Stimulated activated CD4-positive, alpha-beta T cell treated with anti-CD3 and anti-CD28 coated beads, Interleukin-12 subunit alpha, Interleukin-12 subunit beta, amount 100 ng/mL, for 48 hours (primary cell): ENCODE measurements at regions not wholly inside any gene's neighbourhood (a gene's known extent, or its start where the extent isn't known, plus 50 kb on each side); places are given as distances from the start of the nearest gene placed in this dataset.

Experiments
- DNase-seq, 3 donors: peaks; one replicate each; pipeline ENCODE4 v3.0.0-alpha.2; 2020; ENCODE audit warnings: low read depth in 2 of 3, low spot score in 1 of 3

DNA sequence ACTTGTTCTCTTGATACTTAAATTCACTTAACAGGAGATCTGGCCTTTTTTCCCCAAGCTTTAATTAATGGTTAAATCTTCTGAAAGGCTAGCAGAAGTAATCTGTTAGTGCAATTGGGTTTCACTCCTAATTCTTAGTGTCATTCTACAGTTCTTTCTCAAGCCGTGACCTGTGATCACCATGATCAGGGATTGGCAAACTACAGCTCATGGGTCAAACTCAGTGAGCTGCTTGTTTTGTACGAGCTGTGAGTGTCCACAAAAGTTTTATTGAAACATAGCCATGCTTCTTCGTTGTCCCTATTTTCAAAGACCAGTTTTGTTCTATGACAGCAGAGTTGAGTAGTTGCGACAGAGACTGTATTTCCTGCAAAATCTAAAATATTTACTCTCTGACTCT lies 109.4 kb upstream of the KCNJ15 start:
- no peak for DNase-seq

DNA sequence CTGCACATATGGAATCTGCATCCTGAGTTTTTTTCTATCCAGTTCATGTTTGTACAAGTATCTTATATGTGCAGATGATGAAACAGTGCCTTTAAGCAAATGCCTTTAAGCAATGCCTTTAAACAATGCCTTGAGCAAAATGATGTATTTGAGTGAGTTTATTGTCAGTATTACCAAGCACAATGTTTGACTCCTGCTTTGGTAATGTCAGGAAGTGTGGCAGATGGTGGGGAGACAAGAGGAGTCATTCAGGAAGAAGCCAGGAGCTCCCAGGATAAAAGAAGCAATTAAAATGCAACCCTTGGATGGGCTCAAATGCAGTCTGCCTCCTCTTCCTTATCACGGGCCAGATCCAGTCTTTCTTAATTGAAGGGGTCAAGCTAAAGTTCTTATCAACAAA lies 108.7 kb upstream of the KCNJ15 start:
- DNase-seq: no peak

DNA sequence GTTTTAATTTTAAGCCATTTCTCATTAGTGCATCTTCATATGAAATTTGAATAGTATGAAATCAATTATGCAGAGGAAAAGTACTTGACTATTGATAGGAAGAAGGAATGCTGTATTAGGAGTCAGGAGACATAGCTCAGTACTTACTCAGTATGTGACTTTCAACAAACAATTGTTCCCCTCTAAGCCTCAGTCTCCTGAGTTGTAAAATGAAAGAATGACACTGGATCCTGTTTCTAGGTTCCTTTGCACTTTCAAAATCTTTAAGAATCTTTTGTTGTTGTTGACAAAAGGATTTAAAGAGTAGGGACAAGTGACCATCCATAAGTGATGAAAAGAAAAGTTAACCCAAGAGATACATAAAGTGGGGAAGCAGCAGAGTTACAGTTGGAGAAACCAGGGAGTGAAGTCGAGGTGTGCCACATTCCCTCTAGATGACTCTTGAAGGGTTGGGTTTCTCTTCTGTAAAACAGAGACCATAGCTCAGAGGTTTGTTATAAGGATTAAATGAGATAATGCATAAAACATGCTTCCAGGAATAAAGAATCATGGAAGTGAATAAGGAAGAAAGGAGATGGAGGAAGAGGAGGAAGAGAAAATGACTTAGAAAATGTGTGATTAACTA lies 105.7 kb upstream of the KCNJ15 start:
- DNase-seq: no peak

DNA sequence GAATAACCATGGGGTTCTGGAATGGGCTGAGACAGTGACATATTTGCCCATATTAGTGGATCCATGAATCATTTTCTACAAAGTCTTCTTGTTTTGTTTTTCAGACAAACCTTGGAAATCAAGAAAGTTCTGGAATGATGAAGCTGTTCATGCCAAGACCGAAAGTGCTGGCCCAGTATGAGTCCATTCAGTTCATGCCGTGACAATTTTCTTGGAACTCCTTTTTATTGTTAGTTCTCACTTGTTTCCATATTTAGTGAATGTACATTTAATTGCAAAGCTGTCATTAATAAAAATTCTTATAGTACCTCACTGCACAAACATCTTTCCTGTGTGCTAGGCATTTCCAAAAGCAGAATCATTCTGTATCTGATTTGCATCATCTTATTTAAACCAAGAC lies 100.6 kb upstream of the KCNJ15 start:
- DNase-seq: no peak

DNA sequence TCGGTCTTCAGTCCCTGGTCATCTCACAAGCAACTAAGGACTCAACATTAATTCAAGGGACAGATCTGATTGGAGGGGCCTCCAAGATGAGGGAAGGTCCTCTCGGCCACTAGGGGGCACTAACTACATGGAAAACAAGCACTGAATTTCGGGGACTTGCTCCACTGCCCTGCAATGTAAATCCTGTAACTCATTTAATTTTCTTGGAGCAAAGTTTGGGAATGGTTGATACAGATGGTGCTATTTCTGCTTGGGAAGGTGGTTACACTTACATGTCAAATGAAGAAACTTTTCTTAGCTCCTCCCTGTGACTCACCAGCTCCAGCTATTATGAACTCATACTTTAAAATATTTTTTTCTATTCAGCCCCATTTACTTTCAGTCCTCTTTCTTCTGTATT lies 97.4 kb upstream of the KCNJ15 start:
- DNase-seq: peak; percentile 31 to 62 (median 42)

DNA sequence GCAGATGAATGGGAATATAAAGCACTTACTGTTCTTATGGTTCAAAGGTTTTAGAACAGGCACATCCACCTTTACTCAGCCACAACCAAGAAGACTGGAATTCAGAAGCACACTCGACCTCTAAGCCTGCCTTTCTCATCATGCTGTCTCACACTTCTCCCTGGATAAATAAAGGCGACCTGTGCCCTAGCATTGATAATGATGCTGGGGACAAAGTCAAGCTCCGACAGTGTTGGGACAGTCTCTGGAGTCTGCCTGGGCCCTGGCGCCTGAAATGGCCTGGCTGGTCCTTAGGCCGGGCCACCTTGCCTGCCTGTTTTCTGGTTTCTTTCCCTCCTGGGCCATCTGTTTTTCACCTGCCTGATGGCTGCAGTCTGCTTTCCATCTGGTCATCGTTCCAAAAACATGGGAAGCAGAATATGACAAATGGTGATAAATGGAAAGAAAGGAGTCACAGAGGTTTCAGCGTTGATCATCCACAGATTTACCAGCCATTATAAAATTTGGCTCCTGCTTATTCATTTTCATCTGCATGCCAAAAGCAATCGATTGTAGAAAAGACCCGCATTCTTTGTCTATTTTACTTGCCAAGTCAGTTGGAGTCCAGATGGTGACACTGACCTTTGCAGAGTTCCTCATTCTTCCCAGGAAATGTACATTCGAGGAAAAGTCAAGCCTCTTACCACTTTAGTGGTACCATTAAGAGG lies 91.2 kb upstream of the KCNJ15 start:
- no peak for DNase-seq

DNA sequence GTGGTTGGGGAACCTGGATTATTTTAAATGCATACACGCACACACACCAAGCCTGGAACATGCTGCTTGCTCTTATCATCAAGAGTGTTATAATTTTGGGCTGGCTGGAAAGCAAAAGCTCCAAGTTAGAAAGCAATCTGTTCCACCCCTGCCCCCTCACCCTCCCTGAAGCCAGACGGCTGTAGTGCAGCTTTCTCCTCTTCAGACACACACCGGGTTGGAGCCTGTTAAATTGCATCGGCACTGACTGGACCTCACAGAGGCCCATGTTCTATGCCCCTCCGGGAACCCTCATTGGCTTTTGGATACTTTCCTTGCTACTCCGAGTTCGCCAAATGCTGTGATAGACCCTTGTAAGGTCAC lies 90.6 kb upstream of the KCNJ15 start:
- no peak for DNase-seq

DNA sequence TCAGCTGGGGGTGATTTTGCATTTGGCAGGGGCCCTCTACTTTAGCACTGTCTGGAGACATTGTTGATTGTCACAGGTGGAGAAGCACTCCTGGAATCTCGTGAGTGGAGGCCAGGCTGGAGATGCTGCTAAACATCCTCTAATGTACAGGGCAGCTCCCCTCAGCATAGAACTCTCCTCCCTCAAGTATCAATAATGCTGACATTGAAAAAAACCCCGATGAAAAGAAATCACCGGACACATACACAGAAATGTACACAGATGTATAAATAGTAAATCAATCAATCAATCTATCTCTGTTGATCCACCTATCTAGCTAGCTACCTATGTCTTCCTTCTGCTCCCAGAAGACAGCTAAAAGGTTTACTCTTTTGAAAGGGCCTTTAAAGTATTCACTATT lies 89.4 kb upstream of the KCNJ15 start:
- DNase-seq: no peak

DNA sequence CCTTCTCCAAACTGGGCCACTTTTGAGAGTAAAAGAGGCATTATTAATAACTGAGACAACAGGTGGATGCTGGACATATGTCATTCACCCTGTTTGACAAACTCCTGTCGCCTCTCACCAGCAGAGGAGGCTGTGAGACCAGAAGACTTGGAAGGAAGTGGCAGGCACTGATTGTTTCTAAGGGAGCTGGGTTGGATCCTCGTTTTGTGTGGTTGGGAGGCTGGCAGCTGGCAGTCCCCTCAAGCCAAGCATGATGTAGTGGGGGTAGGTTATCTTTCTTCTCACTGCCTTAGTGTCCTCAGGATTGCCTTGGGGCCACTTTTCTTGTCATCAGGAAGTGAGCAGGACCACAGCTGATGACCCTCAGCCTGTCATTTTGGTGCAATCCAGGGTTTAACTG lies 86.5 kb upstream of the KCNJ15 start:
- peak in 1 of 3 donors; percentile 11 for DNase-seq

DNA sequence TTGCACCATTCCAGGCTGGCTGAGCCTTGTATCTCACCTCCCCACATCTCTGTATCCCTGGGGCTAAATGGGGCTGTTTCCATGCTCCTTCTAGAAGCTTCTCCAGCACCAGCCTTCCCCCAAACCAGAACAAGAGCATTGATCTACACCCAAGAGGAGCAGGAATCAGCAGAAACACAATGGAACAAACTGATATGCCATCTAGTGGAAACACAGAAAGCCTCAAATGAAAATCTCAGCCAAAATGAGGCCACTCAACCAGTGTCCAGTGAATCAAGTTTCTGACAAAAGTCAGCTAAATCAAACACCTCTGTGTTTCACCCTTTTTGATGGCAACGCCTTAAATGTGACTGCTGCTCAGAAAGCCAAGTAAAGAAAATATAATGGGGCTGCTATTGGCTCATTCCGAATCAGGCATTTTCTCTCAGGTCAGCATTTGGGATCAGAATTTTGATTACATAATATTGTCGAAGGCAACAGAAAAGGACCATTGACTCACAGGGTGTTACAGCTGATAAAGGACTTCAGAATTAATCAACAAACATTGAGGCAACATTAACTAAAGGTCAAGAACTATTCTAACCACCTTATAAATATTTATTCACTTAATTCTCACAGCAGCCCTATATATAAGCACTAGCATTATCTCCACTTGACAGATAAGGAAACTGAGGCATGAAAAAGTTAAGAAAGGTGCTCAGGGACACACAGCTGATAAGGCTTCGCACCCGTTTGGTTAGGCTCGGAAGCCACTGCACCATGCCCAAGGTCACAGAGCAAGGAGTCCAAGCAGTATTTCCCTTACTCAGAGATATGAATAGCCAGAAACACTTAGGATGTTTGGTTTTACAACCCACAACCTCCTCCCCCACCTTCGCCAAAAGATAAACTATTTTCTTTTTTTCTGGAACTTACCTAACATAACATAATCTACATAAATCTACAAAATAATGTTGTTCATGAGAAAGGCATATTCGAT lies 85.8 kb upstream of the KCNJ15 start:
- DNase-seq: no peak

DNA sequence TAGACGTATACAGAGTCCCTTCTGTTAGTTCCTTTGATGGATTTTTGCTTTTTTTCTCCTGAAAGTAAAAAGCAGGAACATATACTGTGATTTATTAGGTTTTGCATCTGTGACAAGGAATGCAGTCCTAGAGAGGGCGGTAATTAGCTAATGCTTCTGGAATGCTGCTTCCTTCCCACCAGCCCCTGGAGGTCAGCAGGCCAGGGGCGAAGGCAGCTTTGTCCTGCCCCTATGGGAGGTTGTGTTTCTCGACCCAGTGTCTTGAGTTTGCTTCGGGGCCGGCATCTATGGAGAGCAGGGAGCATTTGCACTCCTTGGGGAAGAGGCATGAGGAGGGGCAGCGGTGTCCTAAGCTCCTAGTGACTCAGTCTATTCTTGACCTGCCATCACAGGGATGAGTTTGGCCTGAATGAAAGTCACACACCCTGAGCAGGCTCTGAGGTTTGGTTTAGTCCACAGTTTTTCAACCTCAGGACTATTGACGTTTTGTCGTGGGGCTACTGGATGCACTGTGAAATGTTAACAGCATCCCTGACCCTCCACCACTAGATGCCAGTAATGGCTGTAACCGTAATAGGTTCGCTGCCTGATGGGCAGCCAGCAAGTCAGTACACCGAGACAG lies 85.0 kb upstream of the KCNJ15 start:
- no peak for DNase-seq

DNA sequence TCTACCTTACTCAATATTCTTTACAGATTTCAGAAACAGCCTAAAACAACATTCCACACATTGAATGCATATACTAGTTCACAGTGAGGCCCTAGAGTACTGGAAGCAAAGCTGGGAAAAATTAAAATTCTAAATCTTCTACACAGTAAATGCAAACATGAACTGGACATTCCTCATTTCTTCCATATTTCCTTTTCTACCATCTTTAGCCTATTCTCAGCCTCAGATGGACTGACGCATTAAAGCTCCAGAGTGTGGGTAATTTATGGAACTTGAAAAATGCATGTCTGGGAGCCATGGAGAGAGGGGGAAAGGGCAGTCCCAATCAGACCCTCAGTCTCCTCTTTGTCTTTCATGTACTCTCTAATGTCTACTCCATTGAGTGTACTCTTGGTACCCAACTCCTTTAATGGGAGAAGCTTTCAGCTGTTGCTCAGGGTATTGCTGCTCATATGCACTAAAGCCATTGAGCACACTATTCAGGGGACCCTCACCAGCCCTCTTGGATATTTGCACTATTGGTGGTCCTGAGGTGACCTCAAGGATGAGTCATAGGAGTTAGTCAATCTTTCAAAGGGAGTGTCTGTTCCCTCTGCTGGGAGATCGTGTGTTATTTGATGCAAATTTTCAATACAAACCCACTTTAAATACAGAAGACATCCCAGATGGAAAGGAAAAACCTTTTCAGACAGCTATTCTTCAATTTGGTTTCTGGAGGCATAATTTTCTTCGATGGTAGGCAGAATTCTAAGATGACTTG lies 83.3 kb upstream of the KCNJ15 start:
- no peak for DNase-seq

DNA sequence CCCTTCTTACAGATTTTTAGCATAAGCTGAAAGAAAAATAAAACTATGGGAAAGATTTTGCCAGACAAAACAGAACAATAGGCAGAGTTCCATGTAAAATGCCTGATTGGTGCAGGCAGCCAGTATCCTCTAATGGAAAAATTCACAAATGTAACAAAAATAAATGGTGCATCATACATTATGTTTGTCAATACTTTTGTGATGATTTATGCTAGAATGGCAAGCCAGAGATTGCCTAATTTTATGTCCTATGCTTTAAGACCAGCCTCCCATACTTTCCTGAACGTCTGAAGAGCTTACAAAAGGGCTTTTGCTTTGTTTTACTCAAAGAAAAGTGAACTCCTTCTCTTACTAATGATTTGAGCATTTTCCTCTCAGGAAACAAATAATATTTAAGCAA lies 81.5 kb upstream of the KCNJ15 start:
- DNase-seq: no peak

DNA sequence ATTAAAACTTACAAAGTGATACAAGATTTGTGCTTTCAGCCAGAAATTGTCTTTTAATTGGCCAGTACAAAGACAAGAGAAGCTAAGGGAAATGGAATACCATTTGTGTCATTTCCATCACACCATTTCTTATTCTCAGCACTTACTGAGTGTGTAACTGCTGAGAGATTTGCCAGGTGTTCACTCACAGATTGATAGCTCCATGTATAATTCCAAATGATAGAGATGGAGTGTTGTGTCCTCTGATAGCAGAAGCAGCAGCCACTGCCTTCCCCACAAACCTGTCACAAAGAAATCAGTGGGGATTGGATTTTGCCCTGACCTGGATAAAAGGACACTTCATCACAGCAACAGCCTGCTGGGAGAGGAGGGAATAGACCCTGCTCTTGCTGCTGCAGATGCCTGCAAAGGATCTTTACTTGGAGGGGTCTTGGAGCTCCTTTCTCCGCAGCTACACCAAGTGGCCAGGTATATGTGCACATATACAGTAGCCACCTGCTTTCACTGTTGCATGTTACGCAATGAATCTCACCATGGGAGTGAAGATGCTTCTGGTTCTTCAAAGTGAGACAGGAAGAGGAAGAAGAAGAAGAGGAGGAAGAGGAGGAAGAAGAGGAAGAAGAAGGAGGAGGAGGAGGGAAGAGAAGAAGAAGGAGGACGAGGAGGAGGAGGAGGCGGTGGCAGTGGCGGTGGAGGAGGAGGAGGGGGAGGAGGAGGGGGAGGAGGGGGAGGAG lies 78.7 kb upstream of the KCNJ15 start:
- no peak for DNase-seq

DNA sequence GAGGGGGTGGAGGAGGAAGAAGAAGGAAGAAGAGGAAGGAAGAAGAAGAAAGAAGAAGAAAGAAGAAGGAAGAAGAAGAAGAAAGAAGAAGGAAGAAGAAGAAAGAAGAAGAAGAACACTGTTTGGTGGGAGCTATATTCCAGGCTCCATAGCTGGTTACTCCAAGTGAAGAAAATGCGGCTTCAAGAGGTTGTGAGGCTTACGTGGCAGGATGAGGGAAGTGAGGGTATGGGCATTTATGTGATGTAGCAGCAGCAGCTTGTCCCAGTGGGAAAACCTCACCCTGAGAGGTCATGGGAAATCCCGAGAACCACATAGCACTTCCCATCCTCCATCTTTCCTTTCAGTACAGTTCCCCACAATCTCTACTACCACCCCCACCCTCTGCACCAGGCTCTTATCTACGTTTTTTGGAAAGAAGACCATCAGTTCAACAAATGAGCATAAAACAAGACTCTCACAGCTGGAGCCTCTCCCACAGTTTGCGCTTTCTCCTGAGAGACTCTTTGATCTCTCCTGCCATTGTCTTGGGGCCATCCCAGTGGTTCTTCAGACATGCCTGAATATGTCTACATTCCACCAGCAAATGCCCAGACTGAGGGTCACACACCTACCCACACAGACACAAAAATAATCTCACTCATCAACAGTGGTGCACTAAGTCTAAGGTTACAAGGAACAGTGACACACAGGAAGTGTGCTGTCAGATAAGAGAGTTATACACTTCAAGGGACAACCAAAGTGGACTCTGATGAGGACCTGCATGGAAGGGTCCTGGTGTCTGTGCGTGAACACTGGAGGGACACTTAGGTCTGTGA lies 77.9 kb upstream of the KCNJ15 start:
- no peak for DNase-seq

DNA sequence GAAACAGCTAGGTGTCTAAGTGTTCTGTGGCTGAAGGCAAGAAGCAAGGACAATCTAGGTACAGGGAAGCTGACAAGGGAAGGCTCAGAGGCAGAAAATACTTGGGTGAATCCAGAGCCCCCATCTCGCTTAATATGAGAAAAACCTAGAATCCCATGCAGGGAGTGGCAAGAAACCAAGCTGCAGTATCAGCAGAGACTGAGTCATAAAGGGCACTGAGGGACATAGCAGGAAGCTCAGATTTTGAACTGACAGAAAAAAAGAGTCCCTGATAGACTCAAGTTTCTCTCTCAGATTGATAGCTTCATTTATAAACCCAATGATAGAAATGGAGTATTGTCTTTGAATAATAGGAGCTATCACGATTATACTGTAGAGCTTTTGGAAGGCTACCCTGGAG lies 77.3 kb upstream of the KCNJ15 start:
- DNase-seq: no peak

DNA sequence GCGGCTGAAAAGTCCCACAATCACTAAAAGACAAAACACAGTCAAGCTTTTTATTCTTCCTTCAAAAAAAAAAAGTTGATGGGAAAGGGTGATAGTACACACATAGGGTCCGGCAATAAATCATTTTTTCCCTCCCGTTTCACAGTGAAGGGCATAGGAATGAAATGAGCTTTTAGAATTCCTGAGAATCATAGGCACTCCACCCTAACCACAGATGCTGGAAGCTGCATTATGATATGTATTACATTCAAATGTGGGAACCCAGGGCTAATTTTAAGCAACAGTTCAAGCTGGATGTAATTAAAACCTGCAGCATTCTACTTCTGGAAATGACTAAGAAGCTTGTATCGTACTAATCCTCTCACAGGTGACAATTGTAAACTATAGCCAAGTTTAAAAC lies 75.7 kb upstream of the KCNJ15 start:
- DNase-seq: no peak

DNA sequence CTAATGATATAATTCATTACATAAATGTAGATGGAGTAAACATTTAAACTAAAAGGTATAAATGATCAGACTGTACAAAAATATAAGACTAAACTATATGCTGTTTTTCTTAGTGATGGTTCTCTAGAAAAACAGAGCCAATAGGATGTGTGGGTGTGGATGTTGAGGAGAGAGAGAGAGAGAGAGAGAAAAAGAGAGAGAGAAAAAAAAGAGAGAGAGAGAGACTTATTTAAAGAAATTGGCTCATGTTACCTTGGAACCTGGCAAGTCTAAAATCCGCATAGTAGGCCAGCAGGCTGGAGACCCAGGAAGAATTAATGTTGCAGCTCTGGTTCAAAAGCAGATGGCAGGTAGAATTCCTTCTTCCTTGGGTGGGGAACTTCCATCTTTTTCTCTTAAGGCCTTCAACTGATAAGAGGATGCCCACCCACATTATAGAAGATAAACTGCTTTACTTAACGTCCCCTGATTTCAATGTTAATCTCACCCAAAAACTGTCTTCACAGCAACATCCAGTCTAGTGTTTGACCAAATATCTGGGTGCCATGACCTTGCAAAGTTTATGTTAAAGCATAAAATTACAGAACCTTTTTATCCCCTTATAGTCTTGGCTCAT lies 74.3 kb upstream of the KCNJ15 start:
- DNase-seq: no peak

DNA sequence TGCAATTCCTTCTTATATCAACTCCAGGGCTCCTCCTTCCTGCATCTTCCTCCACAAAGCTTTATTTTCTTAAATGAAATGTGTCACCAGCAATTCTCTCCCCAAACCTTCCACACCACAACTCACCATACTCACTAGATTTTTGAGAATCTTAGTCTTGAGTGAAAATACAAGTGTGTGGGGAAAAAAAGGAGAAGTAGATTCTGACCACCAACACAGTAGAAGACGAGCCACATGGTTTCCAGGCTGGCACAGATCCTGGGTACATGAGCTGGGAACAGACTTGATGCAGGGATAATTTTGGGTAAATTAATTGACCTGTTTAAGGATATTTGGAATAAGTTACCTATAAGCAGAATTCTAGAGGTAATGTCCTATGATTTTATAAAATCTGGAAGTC lies 72.8 kb upstream of the KCNJ15 start:
- DNase-seq: no peak
